HepG2 (cell line): ENCODE measurements at regions not wholly inside any gene's neighbourhood (a gene's known extent, or its start where the extent isn't known, plus 50 kb on each side); places are given as distances from the start of the nearest gene placed in this dataset.

ENCODE experiments used
- ATAC-seq: fragments of 200-7000 bp; cut with Tn5 transposase; 3 replicates; pipeline ENCODE4 v1.9.1; 2020; ENCODE audit warnings: mild to moderate bottlenecking, moderate library complexity
- BruUV-seq: library from RNA; stranded (reverse); fragments of 400-500 nt; replicated peaks from 2 replicates; lab custom pipeline; 2021; lab: Mats Ljungman, UMichigan
- CTCF ChIA-PET: fragments of 300-600 bp; formaldehyde crosslinking; extraction: SDS; loops from one replicate; lab custom pipeline; 2021; ENCODE audit warnings: low total read pairs, inconsistent platforms, low intra/inter-chr PET ratio; lab: Yijun Ruan, JAX
- POLR2A ChIA-PET: fragments of 350-600 bp; sonication (Branson Sonifier 250); formaldehyde crosslinking; loops from one replicate; lab custom pipeline; 2020; ENCODE audit warnings: antibody characterized with exemption, inconsistent platforms; lab: Yijun Ruan, JAX
- DNase-seq: peaks from one replicate; pipeline ENCODE4 v3.0.0-alpha.2; 2015; ENCODE audit warnings: low spot score
- FAIRE-seq: peaks from 3 replicates; lab custom pipeline; 2011; peaks lifted over from hg19 to GRCh38; lab: Jason Lieb, UNC
- H2AFZ ChIP-seq: one replicate; pipeline ENCODE4 v1.6.1; 2011; ENCODE audit warnings: low read length, inconsistent platforms
- H3K27ac ChIP-seq: fragments of 300-600 bp; 3 replicates; pipeline ENCODE4 v1.8.0; 2011; ENCODE audit warnings: mixed run types, mild to moderate bottlenecking, mixed read lengths, low read length, inconsistent platforms; ENCODE audit not compliant: insufficient read depth; ENCODE audit errors: extremely low read length
- H3K27me3 ChIP-seq, 2 experiments: fragments of 200-600 bp in 1 of 2; 2 replicates in 1 of 2; 3 replicates in 1 of 2; pipeline versions ENCODE4 v1.6.0 to v1.8.0; 2011; ENCODE audit warnings: low read length in 2 of 2, mild to moderate bottlenecking in 2 of 2, moderate library complexity in 2 of 2, inconsistent platforms in 1 of 2; ENCODE audit not compliant: insufficient read depth in 2 of 2, control insufficient read depth in 1 of 2
- H3K36me3 ChIP-seq, 2 experiments: fragments of 200-600 bp in 1 of 2; replicated peaks in 1 of 2; 2 replicates in 1 of 2; 3 replicates in 1 of 2; pipeline versions ENCODE4 v1.5.1 to v1.8.0; 2011; ENCODE audit warnings: low read length in 2 of 2, inconsistent platforms in 1 of 2; ENCODE audit not compliant: insufficient read depth in 2 of 2, control insufficient read depth in 1 of 2
- H3K4me1 ChIP-seq: 2 replicates; pipeline ENCODE4 v1.5.1; 2012; ENCODE audit warnings: low read length, inconsistent platforms; ENCODE audit not compliant: insufficient read depth
- H3K4me2 ChIP-seq: 2 replicates; pipeline ENCODE4 v1.6.0; 2011; ENCODE audit warnings: low read depth, low read length, inconsistent platforms
- H3K4me3 ChIP-seq, 3 experiments: fragments of 200-600 bp in 1 of 3; sonication (generic), shearing (Covaris generic) in 1 of 3; replicated peaks in 1 of 3; 2 replicates each; pipeline ENCODE4 v1.5.1; 2011 to 2016; ENCODE audit warnings: low read length in 3 of 3, inconsistent platforms in 2 of 3, low read depth in 2 of 3, mild to moderate bottlenecking in 2 of 3, control low read depth in 1 of 3, mixed read lengths in 1 of 3; ENCODE audit not compliant: insufficient read depth in 1 of 3
- H3K79me2 ChIP-seq: one replicate; pipeline ENCODE4 v1.6.1; 2011; ENCODE audit warnings: low read length, inconsistent platforms; ENCODE audit not compliant: insufficient read depth
- H3K9ac ChIP-seq: 2 replicates; pipeline ENCODE4 v1.6.0; 2011; ENCODE audit warnings: mild to moderate bottlenecking, low read depth, low read length, inconsistent platforms; ENCODE audit not compliant: insufficient read depth
- H3K9me3 ChIP-seq: 2 replicates; pipeline ENCODE4 v1.5.1; 2012; ENCODE audit warnings: mild to moderate bottlenecking, low read length
- H4K20me1 ChIP-seq: 2 replicates; pipeline ENCODE4 v1.6.0; 2011; ENCODE audit warnings: inconsistent platforms, mild to moderate bottlenecking, low read length, moderate library complexity; ENCODE audit not compliant: insufficient read depth
- DZIP1 ChIP-seq: sonication (generic); formaldehyde crosslinking; IDR thresholded peaks from 2 replicates; pipeline ENCODE4 v1.5.0; 2020; ENCODE audit warnings: mild to moderate bottlenecking, missing genetic modification reagents
- NFATC3 ChIP-seq: sonication (generic); formaldehyde crosslinking; IDR thresholded peaks from 2 replicates; pipeline ENCODE4 v1.5.1; 2020; ENCODE audit warnings: mild to moderate bottlenecking, missing genetic modification reagents
- NR2F1 ChIP-seq, 2 experiments: fragments of 450-650 bp in 1 of 2; formaldehyde crosslinking in 1 of 2; IDR thresholded peaks; 2 replicates each; pipeline versions ENCODE4 v1.5.0 to v1.6.1; 2016 to 2020; ENCODE audit warnings: mild to moderate bottlenecking in 1 of 2, missing compliant biosample characterization in 1 of 2, missing genetic modification reagents in 1 of 2, moderate library complexity in 1 of 2
- SATB2 ChIP-seq: sonication (generic); formaldehyde crosslinking; IDR thresholded peaks from 2 replicates; pipeline ENCODE4 v1.5.0; 2020; ENCODE audit warnings: missing genetic modification reagents
- SMAD3 ChIP-seq: sonication (generic); formaldehyde crosslinking; IDR thresholded peaks from 2 replicates; pipeline ENCODE4 v1.4.0; 2020; ENCODE audit warnings: missing genetic modification reagents
- ZBTB7B ChIP-seq: sonication (generic); formaldehyde crosslinking; IDR thresholded peaks from 2 replicates; pipeline ENCODE4 v1.4.0; 2020; ENCODE audit warnings: missing genetic modification reagents
- ZNF331 ChIP-seq: sonication (generic); formaldehyde crosslinking; IDR thresholded peaks from 2 replicates; pipeline ENCODE4 v1.4.0; 2020; ENCODE audit warnings: missing genetic modification reagents
- ZNF468 ChIP-seq: sonication (generic); formaldehyde crosslinking; IDR thresholded peaks from 2 replicates; pipeline ENCODE4 v1.8.0; 2022; ENCODE audit warnings: mild to moderate bottlenecking, moderate library complexity, missing genetic modification reagents
- ZNF563 ChIP-seq: sonication (generic); formaldehyde crosslinking; IDR thresholded peaks from 2 replicates; pipeline ENCODE4 v1.8.0; 2022; ENCODE audit warnings: mild to moderate bottlenecking, moderate library complexity, missing genetic modification reagents
- ZNF615 ChIP-seq: sonication (generic); formaldehyde crosslinking; IDR thresholded peaks from 2 replicates; pipeline ENCODE4 v1.5.0; 2020; ENCODE audit warnings: mild to moderate bottlenecking, missing genetic modification reagents, borderline replicate concordance
- WGBS: methylation state at CpG from one replicate; pipeline ENCODE4 v1.1.6; 2017; ENCODE audit warnings: low lambda C conversion rate; 5-methylcytosine and 5-hydroxymethylcytosine counted together
- in situ Hi-C: cut with HindIII; loops from 2 replicates; pipeline ENCODE4 v1.10.0; 2017; ENCODE audit warnings: low pct_unique_long_range_greater_than_20kb; ENCODE audit not compliant: extremely low pct_ligation_motif_present
- intact Hi-C: fragments of 100-400 bp; cut with micrococcal nuclease; formaldehyde crosslinking; loops from one replicate; pipeline ENCODE4 v1.10.0; 2022; ENCODE audit not compliant: unreplicated experiment
- TF ChIP-seq, protein P1 (sequence below): sonication (generic); formaldehyde crosslinking; IDR thresholded peaks from 2 replicates; pipeline ENCODE4 v1.4.0; 2020; ENCODE audit warnings: missing genetic modification reagents
- TF ChIP-seq, protein P2 (sequence below), 2 experiments: sonication (generic) in 1 of 2; formaldehyde crosslinking in 1 of 2; IDR thresholded peaks; 2 replicates each; pipeline versions ENCODE4 v1.5.1 to v1.6.1; 2011 to 2020; ENCODE audit warnings: borderline replicate concordance in 1 of 2, low read depth in 1 of 2, low read length in 1 of 2, mild to moderate bottlenecking in 1 of 2, missing genetic modification reagents in 1 of 2, moderate library complexity in 1 of 2

- no peak for FAIRE-seq
- TF ChIP-seq ZBTB7B (CRISPR knock-in tag): no peak
- TF ChIP-seq NFATC3 (CRISPR knock-in tag): no peak
- TF ChIP-seq ZNF615 (CRISPR knock-in tag): no peak
- no peak for TF ChIP-seq ZNF331 (CRISPR knock-in tag)
- DNase-seq: no peak
- no peak overlapping the region for H3K4me2 ChIP-seq
- ChIA-PET POLR2A (no interaction called here), CTCF (no interaction called here)
- H3K27me3 ChIP-seq: no peaks in the 10 kb centered on the region
- H3K79me2 ChIP-seq: no peaks in the 10 kb centered on the region
- no peaks in the 10 kb centered on the region for H3K36me3 ChIP-seq
- no peak for ATAC-seq
- no peak overlapping the region for H3K27ac ChIP-seq
- intact Hi-C loops: no loop called here
- in situ Hi-C loops: no loop called here
- H3K4me3 ChIP-seq: no peak overlapping the region
- H3K9ac ChIP-seq: no peak overlapping the region
- WGBS: 19% methylated on average over 3 of the region's 3 CpGs
- H2AFZ ChIP-seq: no peak overlapping the region
- BruUV-seq: no TSS peak
- no peaks in the 10 kb centered on the region for H3K4me1 ChIP-seq
- no peaks in the 10 kb centered on the region for H4K20me1 ChIP-seq
- no peaks in the 10 kb centered on the region for H3K9me3 ChIP-seq
These were observed 65.1 kb upstream of the NEBL start for GRCh38 chr10:20962165-20962564.

GRCh38 chr10:20959242-20959641 lies 62.1 kb upstream of the NEBL start:
- no peaks in the 10 kb centered on the region for H4K20me1 ChIP-seq
- CTCF ChIA-PET: no interaction called here
- no peaks in the 10 kb centered on the region for H3K27me3 ChIP-seq
- H3K27ac ChIP-seq: no peak overlapping the region
- FAIRE-seq (no peak), DNase-seq (no peak), ATAC-seq (no peak)
- POLR2A ChIA-PET: no interaction called here
- H3K9me3 ChIP-seq: no peaks in the 10 kb centered on the region
- no peaks in the 10 kb centered on the region for H3K36me3 ChIP-seq
- WGBS: 0% methylated on average over 1 of the region's 1 CpG
- in situ Hi-C loops (no loop called here), intact Hi-C loops (no loop called here)
- H2AFZ ChIP-seq: no peak overlapping the region
- no peak overlapping the region for H3K4me2 ChIP-seq
- H3K4me1 ChIP-seq: no peaks in the 10 kb centered on the region
- H3K79me2 ChIP-seq: no peaks in the 10 kb centered on the region
- H3K4me3 ChIP-seq: no peak overlapping the region
- no peak overlapping the region for H3K9ac ChIP-seq
- no TSS peak for BruUV-seq
- no peak for TF ChIP-seq ZNF468 (CRISPR knock-in tag)
- no peak for TF ChIP-seq SATB2
- TF ChIP-seq, protein P1, sequence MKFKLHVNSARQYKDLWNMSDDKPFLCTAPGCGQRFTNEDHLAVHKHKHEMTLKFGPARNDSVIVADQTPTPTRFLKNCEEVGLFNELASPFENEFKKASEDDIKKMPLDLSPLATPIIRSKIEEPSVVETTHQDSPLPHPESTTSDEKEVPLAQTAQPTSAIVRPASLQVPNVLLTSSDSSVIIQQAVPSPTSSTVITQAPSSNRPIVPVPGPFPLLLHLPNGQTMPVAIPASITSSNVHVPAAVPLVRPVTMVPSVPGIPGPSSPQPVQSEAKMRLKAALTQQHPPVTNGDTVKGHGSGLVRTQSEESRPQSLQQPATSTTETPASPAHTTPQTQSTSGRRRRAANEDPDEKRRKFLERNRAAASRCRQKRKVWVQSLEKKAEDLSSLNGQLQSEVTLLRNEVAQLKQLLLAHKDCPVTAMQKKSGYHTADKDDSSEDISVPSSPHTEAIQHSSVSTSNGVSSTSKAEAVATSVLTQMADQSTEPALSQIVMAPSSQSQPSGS (CRISPR knock-in tag): no peak
- TF ChIP-seq NR2F1 (CRISPR knock-in tag; IDR thresholded peaks at IDR 0.05): no peak
- no peak for TF ChIP-seq ZNF563
- TF ChIP-seq, protein P2, sequence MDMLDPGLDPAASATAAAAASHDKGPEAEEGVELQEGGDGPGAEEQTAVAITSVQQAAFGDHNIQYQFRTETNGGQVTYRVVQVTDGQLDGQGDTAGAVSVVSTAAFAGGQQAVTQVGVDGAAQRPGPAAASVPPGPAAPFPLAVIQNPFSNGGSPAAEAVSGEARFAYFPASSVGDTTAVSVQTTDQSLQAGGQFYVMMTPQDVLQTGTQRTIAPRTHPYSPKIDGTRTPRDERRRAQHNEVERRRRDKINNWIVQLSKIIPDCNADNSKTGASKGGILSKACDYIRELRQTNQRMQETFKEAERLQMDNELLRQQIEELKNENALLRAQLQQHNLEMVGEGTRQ (IDR thresholded peaks at IDR 0.05; ENCODE audit: low read depth, low read length): no peak
- TF ChIP-seq, protein P2 (CRISPR knock-in tag; IDR thresholded peaks at IDR 0.05; ENCODE audit: borderline replicate concordance): no peak
- TF ChIP-seq SMAD3 (CRISPR knock-in tag): no peak
- no peak for TF ChIP-seq DZIP1 (CRISPR knock-in tag)
